Thoracic aorta (tissue), 2 donors: ENCODE measurements at regions not wholly inside any gene's neighbourhood (a gene's known extent, or its start where the extent isn't known, plus 50 kb on each side); places are given as distances from the start of the nearest gene placed in this dataset.

ENCODE experiments used
- ATAC-seq: fragments of 150-250 bp; one replicate; pipeline ENCODE4 v1.8.0; 2017; ENCODE audit warnings: low read depth; ENCODE audit not compliant: insufficient number of reproducible peaks, low FRiP score
- DNase-seq: peaks from one replicate; pipeline ENCODE4 v3.0.0-alpha.2; 2020; ENCODE audit warnings: low spot score
- H3K27ac ChIP-seq, 2 donors: fragments of 200-600 bp; sonication (generic); 1 replicate in 1 of 2; 2 replicates in 1 of 2; pipeline ENCODE4 v1.5.1; 2016; ENCODE audit warnings: mild to moderate bottlenecking in 2 of 2, moderate library complexity in 2 of 2
- H3K27me3 ChIP-seq: fragments of 200-600 bp; sonication (generic); replicated peaks from 2 replicates; pipeline ENCODE4 v1.6.0; 2016; ENCODE audit warnings: mild to moderate bottlenecking; ENCODE audit not compliant: insufficient read depth
- H3K36me3 ChIP-seq: fragments of 200-600 bp; sonication (generic); one replicate; pipeline ENCODE4 v1.5.1; 2016
- H3K4me1 ChIP-seq, 2 donors: fragments of 200-600 bp; sonication (generic); 1 replicate in 1 of 2; 2 replicates in 1 of 2; pipeline versions ENCODE4 v1.5.1 to v1.6.0; 2016; ENCODE audit warnings: low read depth in 2 of 2, mild to moderate bottlenecking in 1 of 2; ENCODE audit not compliant: control insufficient read depth in 1 of 2
- H3K4me3 ChIP-seq: fragments of 200-600 bp; sonication (generic); 2 replicates; pipeline ENCODE4 v1.5.1; 2016; ENCODE audit warnings: mild to moderate bottlenecking
- H3K9me3 ChIP-seq: fragments of 200-600 bp; sonication (generic); 2 replicates; pipeline ENCODE4 v1.5.1; 2016
- TF ChIP-seq, protein P1 (sequence below): fragments of 200-600 bp; sonication (generic); IDR thresholded peaks from one replicate; pipeline ENCODE4 v1.5.1; 2019; ENCODE audit warnings: antibody characterized with exemption

- ATAC-seq (no peak), DNase-seq (no peak)
- Histone ChIP-seq H3K4me1 (no peaks in the 10 kb centered on the region), H3K27ac (no peak overlapping the region), H3K4me3 (no peak overlapping the region), H3K27me3 (no peaks in the 10 kb centered on the region), H3K36me3 (no peaks in the 10 kb centered on the region), H3K9me3 (no peaks in the 10 kb centered on the region)
- TF ChIP-seq, protein P1, sequence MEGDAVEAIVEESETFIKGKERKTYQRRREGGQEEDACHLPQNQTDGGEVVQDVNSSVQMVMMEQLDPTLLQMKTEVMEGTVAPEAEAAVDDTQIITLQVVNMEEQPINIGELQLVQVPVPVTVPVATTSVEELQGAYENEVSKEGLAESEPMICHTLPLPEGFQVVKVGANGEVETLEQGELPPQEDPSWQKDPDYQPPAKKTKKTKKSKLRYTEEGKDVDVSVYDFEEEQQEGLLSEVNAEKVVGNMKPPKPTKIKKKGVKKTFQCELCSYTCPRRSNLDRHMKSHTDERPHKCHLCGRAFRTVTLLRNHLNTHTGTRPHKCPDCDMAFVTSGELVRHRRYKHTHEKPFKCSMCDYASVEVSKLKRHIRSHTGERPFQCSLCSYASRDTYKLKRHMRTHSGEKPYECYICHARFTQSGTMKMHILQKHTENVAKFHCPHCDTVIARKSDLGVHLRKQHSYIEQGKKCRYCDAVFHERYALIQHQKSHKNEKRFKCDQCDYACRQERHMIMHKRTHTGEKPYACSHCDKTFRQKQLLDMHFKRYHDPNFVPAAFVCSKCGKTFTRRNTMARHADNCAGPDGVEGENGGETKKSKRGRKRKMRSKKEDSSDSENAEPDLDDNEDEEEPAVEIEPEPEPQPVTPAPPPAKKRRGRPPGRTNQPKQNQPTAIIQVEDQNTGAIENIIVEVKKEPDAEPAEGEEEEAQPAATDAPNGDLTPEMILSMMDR: no peak
These were observed 216.7 kb downstream of the RBM19 start for GRCh38 chr12:113749433-113749815.

- no peaks in the 10 kb centered on the region for H3K9me3 ChIP-seq
- H3K27me3 ChIP-seq: no peaks in the 10 kb centered on the region
- no peaks in the 10 kb centered on the region for H3K36me3 ChIP-seq
- no peak for DNase-seq
- no peaks in the 10 kb centered on the region for H3K4me1 ChIP-seq
- ATAC-seq: no peak
- no peak overlapping the region for H3K27ac ChIP-seq
- no peak overlapping the region for H3K4me3 ChIP-seq
- TF ChIP-seq, protein P1: no peak
These were observed 217.3 kb downstream of the RBM19 start for GRCh38 chr12:113748707-113749432.

- TF ChIP-seq, protein P1: no peak
- ATAC-seq: no peak
These were observed 219.1 kb downstream of the RBM19 start for GRCh38 chr12:113747017-113747416.

GRCh38 chr12:113744802-113745395 lies 221.2 kb downstream of the RBM19 start:
- Histone ChIP-seq H3K27ac (no peak overlapping the region), H3K9me3 (no peaks in the 10 kb centered on the region), H3K27me3 (no peaks in the 10 kb centered on the region), H3K36me3 (no peaks in the 10 kb centered on the region), H3K4me3 (no peak overlapping the region), H3K4me1 (no peaks in the 10 kb centered on the region)
- ATAC-seq (no peak), DNase-seq (no peak)
- TF ChIP-seq, protein P1: no peak

More at GRCh38 chr12:113747017-113747416, 219.1 kb downstream of the RBM19 start:
- no peak overlapping the region for H3K27ac ChIP-seq
- no peak overlapping the region for H3K4me3 ChIP-seq
- no peaks in the 10 kb centered on the region for H3K4me1 ChIP-seq
- no peaks in the 10 kb centered on the region for H3K27me3 ChIP-seq
- no peaks in the 10 kb centered on the region for H3K9me3 ChIP-seq
- no peaks in the 10 kb centered on the region for H3K36me3 ChIP-seq
- no peak for DNase-seq

GRCh38 chr12:113742801-113743200 lies 223.3 kb downstream of the RBM19 start:
- TF ChIP-seq, protein P1: no peak
- DNase-seq (no peak), ATAC-seq (no peak)
- H3K4me1 ChIP-seq: no peaks in the 10 kb centered on the region
- H3K27ac ChIP-seq: no peak overlapping the region
- no peaks in the 10 kb centered on the region for H3K36me3 ChIP-seq
- no peaks in the 10 kb centered on the region for H3K27me3 ChIP-seq
- H3K4me3 ChIP-seq: no peak overlapping the region
- H3K9me3 ChIP-seq: no peaks in the 10 kb centered on the region
